ENCODE measurements at regions not wholly inside any gene's neighbourhood (a gene's known extent, or its start where the extent isn't known, plus 50 kb on each side); places are given as distances from the start of the nearest gene placed in this dataset.
A peak's percentile ranks its signal among the peaks of the same experiment; 100 is the strongest.

GRCh38 chr6:23637296-23637695 is 488.7 kb upstream of the NRSN1 start:
- TF ChIP-seq CTCF (IDR thresholded peaks at IDR 0.05; ENCODE audit: unreplicated experiment), result no peak
- Mint-ChIP-seq H3K4me3 (ENCODE audit: unreplicated experiment) (no peak overlapping the region), H3K27ac (ENCODE audit: low read depth, unreplicated experiment) (no peak overlapping the region), H3K4me1 (ENCODE audit: insufficient read depth, unreplicated experiment) (peaks cover 7% of the 10 kb centered on the region), H3K36me3 (ENCODE audit: insufficient read depth, unreplicated experiment) (no peaks in the 10 kb centered on the region), H3K9me3 (ENCODE audit: unreplicated experiment) (no peaks in the 10 kb centered on the region), H3K27me3 (ENCODE audit: insufficient read depth, unreplicated experiment) (no peaks in the 10 kb centered on the region)
- intact Hi-C loops (cut with micrococcal nuclease), result no loop called here
- ChIA-PET POLR2A (interaction anchor here (0.7 to 1.1 kb wide), 3 partner anchors 9 to 150 kb away, joined by 3 to 4 read pairs (median 3); no protein-coding TSS in a partner anchor), CTCF (interaction anchor here (0.6 kb wide), 1 partner anchor 107 kb away, joined by 3 read pairs; no protein-coding TSS in a partner anchor)
- BruUV-seq (replicated peaks), result no TSS peak
- peak; percentile 39 for DNase-seq (ENCODE audit: unreplicated experiment)

GRCh38 chr6:23642849-23643248 is 483.2 kb upstream of the NRSN1 start:
- ChIA-PET POLR2A (no interaction called here), CTCF (interaction anchor here (0.6 kb wide), 1 partner anchor 411 kb away, joined by 3 read pairs; no protein-coding TSS in a partner anchor)
- Mint-ChIP-seq H3K4me1 (ENCODE audit: insufficient read depth, unreplicated experiment) (no peaks in the 10 kb centered on the region), H3K27me3 (ENCODE audit: insufficient read depth, unreplicated experiment) (no peaks in the 10 kb centered on the region), H3K27ac (ENCODE audit: low read depth, unreplicated experiment) (no peak overlapping the region), H3K9me3 (ENCODE audit: unreplicated experiment) (no peaks in the 10 kb centered on the region), H3K4me3 (ENCODE audit: unreplicated experiment) (no peak overlapping the region), H3K36me3 (ENCODE audit: insufficient read depth, unreplicated experiment) (no peaks in the 10 kb centered on the region)
- TF ChIP-seq CTCF (IDR thresholded peaks at IDR 0.05; ENCODE audit: unreplicated experiment), result no peak
- no peak for DNase-seq (ENCODE audit: unreplicated experiment)
- BruUV-seq (replicated peaks), result no TSS peak
- intact Hi-C loops (cut with micrococcal nuclease), result no loop called here

- no peaks in the 10 kb centered on the region for H3K9me3 Mint-ChIP-seq (ENCODE audit: unreplicated experiment)
- BruUV-seq (replicated peaks), result no TSS peak
- no peak overlapping the region for H3K27ac Mint-ChIP-seq (ENCODE audit: low read depth, unreplicated experiment)
- no peaks in the 10 kb centered on the region for H3K36me3 Mint-ChIP-seq (ENCODE audit: insufficient read depth, unreplicated experiment)
- H3K4me1 Mint-ChIP-seq (ENCODE audit: insufficient read depth, unreplicated experiment), result no peaks in the 10 kb centered on the region
- no peak for DNase-seq (ENCODE audit: unreplicated experiment)
- H3K4me3 Mint-ChIP-seq (ENCODE audit: unreplicated experiment), result no peak overlapping the region
- ChIA-PET CTCF (no interaction called here), POLR2A (no interaction called here)
- intact Hi-C loops (cut with micrococcal nuclease), result no loop called here
- H3K27me3 Mint-ChIP-seq (ENCODE audit: insufficient read depth, unreplicated experiment), result no peaks in the 10 kb centered on the region
- no peak for TF ChIP-seq CTCF (IDR thresholded peaks at IDR 0.05; ENCODE audit: unreplicated experiment)
Observed at GRCh38 chr6:23647045-23647444, 479.0 kb upstream of the NRSN1 start.

- POLR2A ChIA-PET, result no interaction called here
- TF ChIP-seq CTCF (IDR thresholded peaks at IDR 0.05; ENCODE audit: unreplicated experiment), result no peak
- H3K27me3 Mint-ChIP-seq (ENCODE audit: insufficient read depth, unreplicated experiment), result no peaks in the 10 kb centered on the region
- H3K9me3 Mint-ChIP-seq (ENCODE audit: unreplicated experiment), result no peaks in the 10 kb centered on the region
- CTCF ChIA-PET, result interaction anchor here (0.6 to 1.3 kb wide), 3 partner anchors 9 to 31 kb away, joined by 3 to 4 read pairs (median 4); no protein-coding TSS in a partner anchor
- BruUV-seq (replicated peaks), result no TSS peak
- no peaks in the 10 kb centered on the region for H3K36me3 Mint-ChIP-seq (ENCODE audit: insufficient read depth, unreplicated experiment)
- H3K4me1 Mint-ChIP-seq (ENCODE audit: insufficient read depth, unreplicated experiment), result no peaks in the 10 kb centered on the region
- H3K27ac Mint-ChIP-seq (ENCODE audit: low read depth, unreplicated experiment), result no peak overlapping the region
- intact Hi-C loops (cut with micrococcal nuclease), result no loop called here
- H3K4me3 Mint-ChIP-seq (ENCODE audit: unreplicated experiment), result no peak overlapping the region
- DNase-seq (ENCODE audit: unreplicated experiment), result no peak
Observed at GRCh38 chr6:23650676-23651075, 475.3 kb upstream of the NRSN1 start.
